Keratinocyte (primary cell): ENCODE measurements at regions not wholly inside any gene's neighbourhood (a gene's known extent, or its start where the extent isn't known, plus 50 kb on each side); places are given as distances from the start of the nearest gene placed in this dataset.

Source experiments
- DNase-seq: peaks from one replicate; pipeline ENCODE4 v3.0.0-alpha.2; 2011; ENCODE audit warnings: low read depth, missing footprints, low spot score
- FAIRE-seq: peaks from 2 replicates; lab custom pipeline; 2011; peaks lifted over from hg19 to GRCh38; lab: Jason Lieb, UNC
- H2AFZ ChIP-seq: 2 replicates; pipeline ENCODE4 v1.6.0; 2012; ENCODE audit warnings: low read length, control low read depth, inconsistent platforms; ENCODE audit not compliant: control insufficient read depth
- H3K27ac ChIP-seq: 2 replicates; pipeline ENCODE4 v1.5.1; 2011; ENCODE audit warnings: low read length; ENCODE audit not compliant: control insufficient read depth, insufficient read depth
- H3K27me3 ChIP-seq: 3 replicates; pipeline ENCODE4 v1.6.0; 2011; ENCODE audit warnings: low read length; ENCODE audit not compliant: control insufficient read depth, insufficient read depth; ENCODE audit errors: extremely low read depth
- H3K36me3 ChIP-seq, 2 experiments: 2 replicates in 1 of 2; 3 replicates in 1 of 2; pipeline ENCODE4 v1.5.1; 2011; ENCODE audit warnings: low read length in 2 of 2, mild to moderate bottlenecking in 1 of 2; ENCODE audit not compliant: control insufficient read depth in 2 of 2, insufficient read depth in 2 of 2; ENCODE audit errors: extremely low read depth in 1 of 2
- H3K4me1 ChIP-seq: 3 replicates; pipeline ENCODE4 v1.5.1; 2011; ENCODE audit warnings: low read length; ENCODE audit not compliant: control insufficient read depth, insufficient read depth; ENCODE audit errors: extremely low read depth
- H3K4me2 ChIP-seq: 3 replicates; pipeline ENCODE4 v1.6.0; 2011; ENCODE audit warnings: low read depth, low read length; ENCODE audit not compliant: control insufficient read depth, insufficient read depth; ENCODE audit errors: extremely low read depth
- H3K4me3 ChIP-seq, 3 experiments: fragments of 200-600 bp in 1 of 3; sonication (generic) in 1 of 3; 2 replicates in 2 of 3; 3 replicates in 1 of 3; pipeline ENCODE4 v1.5.1; 2011 to 2016; ENCODE audit warnings: low read length in 3 of 3, mild to moderate bottlenecking in 3 of 3, control low read depth in 2 of 3, inconsistent platforms in 1 of 3, low read depth in 1 of 3, mixed read lengths in 1 of 3, mixed run types in 1 of 3, moderate library complexity in 1 of 3; ENCODE audit not compliant: control insufficient read depth in 2 of 3, insufficient read depth in 2 of 3; ENCODE audit errors: extremely low read depth in 1 of 3
- H3K79me2 ChIP-seq: 2 replicates; pipeline ENCODE4 v1.6.0; 2012; ENCODE audit warnings: low read length; ENCODE audit not compliant: control insufficient read depth, insufficient read depth
- H3K9ac ChIP-seq: 3 replicates; pipeline ENCODE4 v1.6.0; 2011; ENCODE audit warnings: low read length; ENCODE audit not compliant: control insufficient read depth, insufficient read depth; ENCODE audit errors: extremely low read depth
- H3K9me1 ChIP-seq: 3 replicates; pipeline ENCODE4 v1.6.0; 2011; ENCODE audit warnings: low read length; ENCODE audit not compliant: control insufficient read depth, insufficient read depth; ENCODE audit errors: extremely low read depth
- H3K9me3 ChIP-seq: 2 replicates; pipeline ENCODE4 v1.5.1; 2012; ENCODE audit warnings: low read depth, low read length; ENCODE audit not compliant: control insufficient read depth
- H4K20me1 ChIP-seq: 3 replicates; pipeline ENCODE4 v1.6.0; 2011; ENCODE audit warnings: low read length; ENCODE audit not compliant: control insufficient read depth, insufficient read depth; ENCODE audit errors: extremely low read depth
- CTCF ChIP-seq, 3 experiments: IDR thresholded peaks in 1 of 3; conservative IDR thresholded peaks in 1 of 3; optimal IDR thresholded peaks in 1 of 3; 2 replicates in 2 of 3; 3 replicates in 1 of 3; pipeline versions ENCODE3 to v1.5.1; 2011; ENCODE audit warnings: low read length in 3 of 3, mild to moderate bottlenecking in 3 of 3, moderate library complexity in 2 of 3, control low read depth in 1 of 3, inconsistent platforms in 1 of 3; ENCODE audit not compliant: insufficient read depth in 2 of 3; ENCODE audit errors: extremely low read depth in 1 of 3
- EZH2 ChIP-seq: IDR thresholded peaks from one replicate; pipeline ENCODE4 v1.6.1; 2012; ENCODE audit warnings: inconsistent platforms, mild to moderate bottlenecking, low read length, moderate library complexity
- dilution Hi-C: fragments of 300-500 bp; cut with MboI; formaldehyde crosslinking; loops from one replicate; pipeline ENCODE4 v1.7.0; 2020; ENCODE audit warnings: low sequenced_read_pairs; ENCODE audit not compliant: extremely low pct_ligation_motif_present

DNA sequence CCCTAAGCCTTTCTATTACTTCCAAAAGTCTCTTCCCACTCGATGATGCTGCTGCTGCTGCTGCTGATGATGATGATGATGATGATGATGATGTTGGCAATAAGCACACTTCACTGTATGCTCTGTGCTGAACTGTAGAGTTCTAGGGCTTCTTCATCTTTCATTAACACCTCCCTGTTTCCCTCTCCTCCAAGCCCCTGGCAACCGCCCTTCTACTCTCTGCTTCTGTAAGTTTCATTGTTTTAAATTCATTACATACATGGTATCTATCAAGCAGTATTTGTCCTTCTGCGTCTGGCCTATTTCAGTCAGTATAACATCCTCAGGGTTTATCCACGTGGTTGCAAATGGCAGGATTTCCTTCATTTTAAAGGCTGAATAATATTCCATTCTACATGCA lies 100.2 kb downstream of the THBS2 start:
- Histone ChIP-seq H3K9ac (no peak overlapping the region), H3K79me2 (no peaks in the 10 kb centered on the region), H3K27ac (no peak overlapping the region), H3K9me1 (no peaks in the 10 kb centered on the region), H3K4me2 (no peak overlapping the region), H3K9me3 (no peaks in the 10 kb centered on the region), H3K36me3 (no peaks in the 10 kb centered on the region), H4K20me1 (no peaks in the 10 kb centered on the region), H3K27me3 (no peaks in the 10 kb centered on the region), H3K4me3 (no peak overlapping the region), H2AFZ (no peak overlapping the region), H3K4me1 (no peaks in the 10 kb centered on the region)
- DNase-seq (no peak), FAIRE-seq (no peak)
- TF ChIP-seq EZH2 (no peak), CTCF (optimal IDR thresholded peaks at IDR 0.05 in 1 of 3, IDR thresholded peaks at IDR 0.05 in 1 of 3, conservative IDR thresholded peaks at IDR 0.05 in 1 of 3; ENCODE audit: extremely low read depth in 1 of 3, insufficient read depth in 2 of 3, low read length in 3 of 3) (no peak)
- dilution Hi-C loops = no loop called here

- FAIRE-seq (no peak), DNase-seq (no peak)
- Histone ChIP-seq H2AFZ (no peak overlapping the region), H3K36me3 (no peaks in the 10 kb centered on the region), H3K9me1 (no peaks in the 10 kb centered on the region), H3K79me2 (no peaks in the 10 kb centered on the region), H4K20me1 (no peaks in the 10 kb centered on the region), H3K4me1 (no peaks in the 10 kb centered on the region), H3K27me3 (peaks cover 11% of the 10 kb centered on the region), H3K9me3 (no peaks in the 10 kb centered on the region), H3K4me3 (no peak overlapping the region), H3K27ac (no peak overlapping the region), H3K4me2 (no peak overlapping the region), H3K9ac (no peak overlapping the region)
- TF ChIP-seq CTCF (optimal IDR thresholded peaks at IDR 0.05 in 1 of 3, IDR thresholded peaks at IDR 0.05 in 1 of 3, conservative IDR thresholded peaks at IDR 0.05 in 1 of 3; ENCODE audit: extremely low read depth in 1 of 3, insufficient read depth in 2 of 3, low read length in 3 of 3) (no peak), EZH2 (no peak)
- dilution Hi-C loops = no loop called here
These were observed 107.1 kb downstream of the THBS2 start for GRCh38 chr6:169146521-169146920.
